GM19452 (cell line): ENCODE measurements at regions not wholly inside any gene's neighbourhood (a gene's known extent, or its start where the extent isn't known, plus 50 kb on each side); places are given as distances from the start of the nearest gene placed in this dataset.

Experiments used
- ATAC-seq: cut with Tn5 transposase; IDR thresholded peaks from one replicate; pipeline ENCODE4 v1.9.1; 2021; ENCODE audit not compliant: unreplicated experiment

GRCh38 chr15:96888764-96889163, 558.3 kb downstream of the NR2F2 start:
- ATAC-seq, result no peak

- ATAC-seq, result no peak
Observed at GRCh38 chr15:96889734-96890480, 559.4 kb downstream of the NR2F2 start.

GRCh38 chr15:96891046-96891445, 560.5 kb downstream of the NR2F2 start:
- ATAC-seq, result no peak

GRCh38 chr15:96893159-96893906, 562.8 kb downstream of the NR2F2 start:
- no peak for ATAC-seq

GRCh38 chr15:96894659-96895058, 564.2 kb downstream of the NR2F2 start:
- ATAC-seq, result no peak

- no peak for ATAC-seq
Observed at GRCh38 chr15:96896766-96897165, 566.3 kb downstream of the NR2F2 start.

- ATAC-seq, result no peak
Observed at GRCh38 chr15:96914081-96914480, 583.6 kb downstream of the NR2F2 start.

- ATAC-seq, result no peak
Observed at GRCh38 chr15:96916750-96917149, 586.2 kb downstream of the NR2F2 start.

GRCh38 chr15:96924570-96924969, 594.1 kb downstream of the NR2F2 start:
- ATAC-seq, result no peak

- no peak for ATAC-seq
Observed at GRCh38 chr15:96947296-96948229, 617.1 kb downstream of the NR2F2 start.

GRCh38 chr15:96948981-96949380, 618.5 kb downstream of the NR2F2 start:
- ATAC-seq, result no peak

- no peak for ATAC-seq
Observed at GRCh38 chr15:96958721-96959120, 628.2 kb downstream of the NR2F2 start.

GRCh38 chr15:96959501-96959900, 629.0 kb downstream of the NR2F2 start:
- no peak for ATAC-seq

- no peak for ATAC-seq
Observed at GRCh38 chr15:96960711-96961480, 630.4 kb downstream of the NR2F2 start.

GRCh38 chr15:96966554-96966953, 636.1 kb downstream of the NR2F2 start:
- ATAC-seq, result no peak

- no peak for ATAC-seq
Observed at GRCh38 chr15:96969732-96970710, 639.5 kb downstream of the NR2F2 start.

- ATAC-seq, result no peak
Observed at GRCh38 chr15:96972201-96972600, 641.7 kb downstream of the NR2F2 start.

GRCh38 chr15:96974761-96975160, 644.3 kb downstream of the NR2F2 start:
- ATAC-seq, result no peak

- ATAC-seq, result no peak
Observed at GRCh38 chr15:96977886-96978285, 647.4 kb downstream of the NR2F2 start.
